GM12875 (cell line): ENCODE measurements at regions not wholly inside any gene's neighbourhood (a gene's known extent, or its start where the extent isn't known, plus 50 kb on each side); places are given as distances from the start of the nearest gene placed in this dataset.

Source experiments
- H3K4me3 ChIP-seq: one replicate; pipeline ENCODE4 v1.5.1; 2011; ENCODE audit warnings: low read depth, low read length, control low read depth
- TF ChIP-seq, protein P1 (sequence below): IDR thresholded peaks from 2 replicates; pipeline ENCODE4 v1.5.1; 2011; ENCODE audit warnings: low read depth, mild to moderate bottlenecking, control low read depth, inconsistent platforms, low read length, moderate library complexity, borderline replicate concordance; ENCODE audit not compliant: insufficient read depth

DNA sequence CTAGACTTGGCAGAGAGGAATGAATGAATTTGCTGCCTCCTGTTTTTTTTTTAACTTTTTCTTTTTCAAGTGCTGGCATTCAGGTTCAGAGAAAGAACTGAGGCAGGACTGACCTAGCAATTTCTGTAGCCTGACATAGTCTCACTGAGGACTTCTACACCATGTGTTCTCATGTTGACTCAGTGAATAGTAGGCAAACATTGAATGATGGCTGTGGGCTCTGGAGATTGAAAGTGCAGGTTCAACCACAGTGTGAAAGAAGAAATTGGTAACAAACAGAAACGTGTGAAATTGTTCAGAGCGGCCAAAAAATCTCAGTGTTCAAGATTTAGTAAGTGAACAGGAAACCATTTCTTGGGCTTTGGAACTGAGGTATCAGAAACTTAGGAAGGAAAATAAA lies 322.4 kb upstream of the GHITM start:
- TF ChIP-seq, protein P1, sequence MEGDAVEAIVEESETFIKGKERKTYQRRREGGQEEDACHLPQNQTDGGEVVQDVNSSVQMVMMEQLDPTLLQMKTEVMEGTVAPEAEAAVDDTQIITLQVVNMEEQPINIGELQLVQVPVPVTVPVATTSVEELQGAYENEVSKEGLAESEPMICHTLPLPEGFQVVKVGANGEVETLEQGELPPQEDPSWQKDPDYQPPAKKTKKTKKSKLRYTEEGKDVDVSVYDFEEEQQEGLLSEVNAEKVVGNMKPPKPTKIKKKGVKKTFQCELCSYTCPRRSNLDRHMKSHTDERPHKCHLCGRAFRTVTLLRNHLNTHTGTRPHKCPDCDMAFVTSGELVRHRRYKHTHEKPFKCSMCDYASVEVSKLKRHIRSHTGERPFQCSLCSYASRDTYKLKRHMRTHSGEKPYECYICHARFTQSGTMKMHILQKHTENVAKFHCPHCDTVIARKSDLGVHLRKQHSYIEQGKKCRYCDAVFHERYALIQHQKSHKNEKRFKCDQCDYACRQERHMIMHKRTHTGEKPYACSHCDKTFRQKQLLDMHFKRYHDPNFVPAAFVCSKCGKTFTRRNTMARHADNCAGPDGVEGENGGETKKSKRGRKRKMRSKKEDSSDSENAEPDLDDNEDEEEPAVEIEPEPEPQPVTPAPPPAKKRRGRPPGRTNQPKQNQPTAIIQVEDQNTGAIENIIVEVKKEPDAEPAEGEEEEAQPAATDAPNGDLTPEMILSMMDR = no peak
- H3K4me3 ChIP-seq = no peak overlapping the region

DNA sequence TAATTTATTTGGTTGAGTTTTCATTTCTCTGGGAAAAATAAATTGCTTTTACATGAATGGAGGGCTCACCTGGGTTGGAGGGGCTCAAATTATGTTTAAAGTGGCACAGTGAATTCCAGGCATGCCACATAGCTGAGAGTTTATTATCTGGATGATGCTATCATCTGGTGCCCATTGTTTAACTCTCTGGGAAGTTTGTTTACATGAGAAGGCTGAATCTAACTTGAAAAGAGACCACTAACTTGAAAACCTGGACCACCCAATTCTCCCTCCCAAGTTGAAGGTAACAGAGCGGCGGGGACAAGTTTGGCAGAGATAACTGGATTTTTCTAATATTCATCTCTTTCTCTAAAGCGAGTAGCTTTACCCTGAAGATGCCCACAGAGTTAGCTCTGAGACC lies 321.5 kb upstream of the GHITM start:
- TF ChIP-seq, protein P1 = no peak
- no peak overlapping the region for H3K4me3 ChIP-seq

DNA sequence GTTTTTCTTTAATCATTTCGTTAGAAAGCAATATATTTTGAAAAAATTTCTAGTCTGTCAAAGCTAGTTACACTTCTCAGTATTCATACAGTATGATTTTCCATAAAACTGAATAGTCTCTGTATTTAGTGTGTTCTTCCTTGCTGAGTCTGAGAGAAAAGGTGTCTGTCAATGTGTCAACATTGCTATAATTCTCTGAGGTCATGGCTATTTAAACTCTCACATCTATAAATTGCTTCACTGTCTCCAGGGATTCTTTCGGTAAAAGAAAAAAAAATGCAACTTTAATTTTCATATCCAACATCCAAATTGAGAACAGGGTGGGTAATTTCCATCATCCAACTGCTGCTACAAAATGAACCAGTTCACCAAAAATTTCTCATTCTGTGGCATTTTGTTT lies 319.7 kb upstream of the GHITM start:
- TF ChIP-seq, protein P1 = no peak
- H3K4me3 ChIP-seq = no peak overlapping the region

DNA sequence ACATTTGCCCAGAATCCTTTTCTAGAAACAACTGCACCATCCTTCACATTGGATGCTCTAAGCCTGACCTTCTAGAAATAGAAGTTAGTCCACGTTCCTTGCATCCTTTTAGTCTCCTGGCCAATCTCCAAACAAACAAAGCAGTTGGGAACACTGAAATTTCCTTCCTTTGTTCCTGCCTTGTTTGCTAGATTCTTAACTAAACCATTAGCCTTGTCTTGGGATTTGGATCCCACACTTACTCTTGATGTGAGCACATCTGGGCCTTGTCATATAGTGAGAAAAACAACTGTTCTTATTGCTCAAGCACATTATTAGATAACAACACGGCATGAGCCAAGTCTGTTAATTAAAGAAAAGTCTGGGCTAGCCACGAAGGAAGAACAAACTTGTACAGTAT lies 319.3 kb upstream of the GHITM start:
- TF ChIP-seq, protein P1 = no peak

DNA sequence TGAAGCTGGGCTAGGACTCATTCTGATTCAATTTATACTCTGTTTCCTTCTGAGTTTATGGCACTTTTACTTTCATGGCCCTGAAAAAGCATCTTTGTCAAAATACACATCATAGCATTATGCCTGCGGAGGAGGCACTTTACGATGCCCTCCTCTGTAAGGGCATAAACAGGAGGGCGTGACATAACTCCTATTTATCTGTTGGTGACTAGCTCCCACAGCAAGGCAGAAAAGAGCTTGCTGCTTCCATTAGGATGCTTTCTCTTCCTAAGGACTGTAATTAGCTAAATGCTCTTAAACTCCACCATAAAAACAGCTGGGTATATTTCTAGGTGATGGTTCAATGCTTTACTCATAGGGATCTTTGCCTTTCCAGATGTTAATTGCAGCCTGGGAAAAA lies 315.2 kb upstream of the GHITM start:
- H3K4me3 ChIP-seq = no peak overlapping the region
- TF ChIP-seq, protein P1 = no peak

More for the DNA sequence above, 319.3 kb upstream of the GHITM start:
- H3K4me3 ChIP-seq = no peak overlapping the region

DNA sequence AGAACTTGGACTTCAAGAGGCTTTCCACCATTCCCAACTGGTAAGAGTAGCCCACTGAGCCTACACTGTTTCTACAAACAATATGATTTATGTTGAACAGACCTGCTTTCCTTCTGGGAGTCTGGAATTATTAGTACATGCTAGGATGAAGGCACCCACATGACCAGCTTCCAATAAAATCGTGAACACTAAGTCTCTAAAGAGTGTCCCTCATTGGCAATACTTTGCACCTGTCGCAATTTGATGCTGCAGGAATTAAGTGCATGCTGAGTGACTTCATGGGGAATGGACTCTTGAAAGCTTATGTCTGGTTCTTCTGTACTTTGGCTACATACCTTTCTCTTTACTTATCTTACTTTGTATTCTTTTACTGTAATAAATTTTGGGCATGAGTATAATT lies 305.2 kb upstream of the GHITM start:
- TF ChIP-seq, protein P1 = no peak
- H3K4me3 ChIP-seq = no peak overlapping the region

DNA sequence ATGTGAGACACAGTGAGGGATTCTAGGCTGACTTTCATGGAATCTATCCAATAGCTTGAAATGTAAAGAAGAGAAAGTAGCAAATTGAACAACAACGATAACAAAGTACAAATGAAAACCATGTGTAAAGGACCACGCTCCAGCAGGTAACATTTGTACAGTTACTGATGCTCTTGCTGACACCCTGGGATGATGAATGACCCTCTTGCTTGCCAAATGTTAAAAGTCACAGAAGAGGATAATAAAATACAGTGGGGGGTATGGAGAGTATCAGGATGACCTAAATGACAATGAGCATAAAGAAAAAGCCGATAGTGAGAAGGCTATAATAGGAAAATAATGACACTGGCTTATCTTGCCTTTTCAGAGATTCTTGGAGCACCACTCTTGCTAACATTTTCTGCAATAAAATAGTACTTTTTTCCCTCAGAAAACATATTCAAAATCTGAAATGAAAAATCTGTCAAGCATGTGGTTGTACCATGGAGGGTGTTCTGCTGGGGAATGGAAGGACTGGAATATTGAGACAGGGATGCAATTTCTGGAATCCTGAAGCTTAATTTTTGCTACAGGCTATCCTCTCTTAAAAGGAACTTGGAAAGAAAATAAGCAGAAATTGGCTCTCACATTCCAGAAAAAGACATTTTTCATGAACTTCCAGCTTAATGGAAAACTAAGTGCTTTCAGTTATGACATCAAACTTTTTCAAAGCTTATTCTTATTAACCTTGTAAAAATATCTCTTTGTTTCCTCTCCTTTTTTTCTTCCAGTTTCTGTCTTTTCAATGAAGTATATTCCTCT lies 303.2 kb upstream of the GHITM start:
- TF ChIP-seq, protein P1 = no peak
- no peak overlapping the region for H3K4me3 ChIP-seq
